HEK293 (cell line): ENCODE measurements at regions not wholly inside any gene's neighbourhood (a gene's known extent, or its start where the extent isn't known, plus 50 kb on each side); places are given as distances from the start of the nearest gene placed in this dataset.

Source experiments
- CTCF ChIP-seq: fragments of 450-650 bp; formaldehyde crosslinking; IDR thresholded peaks from 2 replicates; pipeline ENCODE4 v1.5.1; 2016; ENCODE audit warnings: missing biosample characterization, missing genetic modification characterization
- PRDM4 ChIP-seq: fragments of 450-650 bp; formaldehyde crosslinking; IDR thresholded peaks from 2 replicates; pipeline ENCODE4 v1.5.1; 2017; ENCODE audit warnings: missing biosample characterization, missing genetic modification characterization
- ZBTB44 ChIP-seq: fragments of 450-650 bp; IDR thresholded peaks from 2 replicates; pipeline ENCODE4 v1.5.1; 2018; ENCODE audit warnings: missing biosample characterization, mild to moderate bottlenecking, missing genetic modification characterization
- ZNF510 ChIP-seq: fragments of 450-650 bp; formaldehyde crosslinking; IDR thresholded peaks from 2 replicates; pipeline ENCODE4 v1.5.1; 2018; ENCODE audit warnings: mild to moderate bottlenecking, missing genetic modification characterization, missing biosample characterization; ENCODE audit not compliant: insufficient replicate concordance
- ZNF571 ChIP-seq: fragments of 450-650 bp; formaldehyde crosslinking; IDR thresholded peaks from 2 replicates; pipeline ENCODE4 v1.5.0; 2017; ENCODE audit warnings: missing biosample characterization, missing genetic modification characterization
- ZNF692 ChIP-seq: fragments of 450-650 bp; formaldehyde crosslinking; IDR thresholded peaks from 2 replicates; pipeline ENCODE4 v1.5.1; 2016; ENCODE audit warnings: missing biosample characterization, missing genetic modification characterization
- ZNF768 ChIP-seq: fragments of 450-650 bp; formaldehyde crosslinking; IDR thresholded peaks from 2 replicates; pipeline ENCODE4 v1.5.1; 2018; ENCODE audit warnings: missing biosample characterization, mild to moderate bottlenecking, missing genetic modification characterization
- ZSCAN18 ChIP-seq: fragments of 450-650 bp; formaldehyde crosslinking; IDR thresholded peaks from 2 replicates; pipeline ENCODE4 v1.5.1; 2016; ENCODE audit warnings: missing biosample characterization, missing genetic modification characterization
- ZSCAN23 ChIP-seq: fragments of 450-650 bp; formaldehyde crosslinking; IDR thresholded peaks from 2 replicates; pipeline ENCODE4 v1.5.1; 2016; ENCODE audit warnings: missing biosample characterization, missing genetic modification characterization
- ZSCAN30 ChIP-seq: fragments of 450-650 bp; IDR thresholded peaks from 2 replicates; pipeline ENCODE4 v1.5.1; 2018; ENCODE audit warnings: missing biosample characterization, mild to moderate bottlenecking, missing genetic modification characterization, moderate library complexity
- ZSCAN5A ChIP-seq: fragments of 450-650 bp; formaldehyde crosslinking; IDR thresholded peaks from 2 replicates; pipeline ENCODE4 v1.5.1; 2016; ENCODE audit warnings: missing biosample characterization, missing genetic modification characterization

GRCh38 chr4:62544428-62544827 is 1344.3 kb downstream of the ADGRL3 start:
- TF ChIP-seq ZNF510 (no peak), ZBTB44 (tag by site-specific recombination) (no peak), CTCF (tag by site-specific recombination) (no peak), ZNF692 (no peak), PRDM4 (tag by site-specific recombination) (no peak), ZSCAN30 (tag by site-specific recombination) (no peak), ZSCAN5A (tag by site-specific recombination) (no peak), ZSCAN23 (no peak), ZNF571 (no peak), ZSCAN18 (tag by site-specific recombination) (no peak), ZNF768 (no peak)
